Ishikawa (cell line): ENCODE measurements at regions not wholly inside any gene's neighbourhood (a gene's known extent, or its start where the extent isn't known, plus 50 kb on each side); places are given as distances from the start of the nearest gene placed in this dataset.

ENCODE experiments used
- CEBPB ChIP-seq: IDR thresholded peaks from 2 replicates; pipeline ENCODE4 v1.6.1; 2012
- CREB1 ChIP-seq: IDR thresholded peaks from 2 replicates; pipeline ENCODE4 v1.6.1; 2012; ENCODE audit warnings: low read depth
- EGR1 ChIP-seq: IDR thresholded peaks from 2 replicates; pipeline ENCODE4 v1.6.1; 2012
- EP300 ChIP-seq: IDR thresholded peaks from 2 replicates; pipeline ENCODE4 v1.6.1; 2012; ENCODE audit warnings: borderline replicate concordance
- FOXM1 ChIP-seq: IDR thresholded peaks from 2 replicates; pipeline ENCODE4 v1.6.1; 2012; ENCODE audit warnings: low read depth, borderline replicate concordance
- MAX ChIP-seq: IDR thresholded peaks from 2 replicates; pipeline ENCODE4 v1.6.1; 2012
- NFIC ChIP-seq: IDR thresholded peaks from 2 replicates; pipeline ENCODE4 v1.6.1; 2012
- RAD21 ChIP-seq: IDR thresholded peaks from 2 replicates; pipeline ENCODE4 v1.6.1; 2012; ENCODE audit warnings: low read depth
- REST ChIP-seq: IDR thresholded peaks from 2 replicates; pipeline ENCODE4 v1.6.1; 2012; ENCODE audit warnings: low read depth, mild to moderate bottlenecking
- TAF1 ChIP-seq: IDR thresholded peaks from 2 replicates; pipeline ENCODE4 v1.6.1; 2012; ENCODE audit warnings: low read depth, mild to moderate bottlenecking
- TCF12 ChIP-seq: IDR thresholded peaks from 2 replicates; pipeline ENCODE4 v1.6.1; 2012; ENCODE audit warnings: low read depth
- TEAD4 ChIP-seq: IDR thresholded peaks from 2 replicates; pipeline ENCODE4 v1.6.1; 2012
- USF1 ChIP-seq: IDR thresholded peaks from 2 replicates; pipeline ENCODE4 v1.6.1; 2012
- YY1 ChIP-seq: IDR thresholded peaks from 2 replicates; pipeline ENCODE4 v1.6.1; 2012; ENCODE audit warnings: low read depth
- ZBTB7A ChIP-seq: IDR thresholded peaks from 2 replicates; pipeline ENCODE4 v1.6.1; 2012; ENCODE audit warnings: low read depth

- TF ChIP-seq YY1 (no peak), CREB1 (no peak), EGR1 (no peak), FOXM1 (no peak), ZBTB7A (no peak), REST (no peak), NFIC (no peak), TAF1 (no peak), TEAD4 (no peak), RAD21 (no peak)
Observed at GRCh38 chr6:157727629-157728182, 95.3 kb upstream of the SNX9 start.

GRCh38 chr6:157728183-157728881, 94.7 kb upstream of the SNX9 start:
- TF ChIP-seq CEBPB (no peak), NFIC (no peak), USF1 (no peak), ZBTB7A (no peak), FOXM1 (no peak), TEAD4 (no peak), EP300 (no peak), EGR1 (no peak), RAD21 (no peak), TCF12 (no peak), MAX (no peak), CREB1 (no peak), YY1 (no peak), REST (no peak), TAF1 (no peak)

- no peak for TF ChIP-seq TAF1
- no peak for TF ChIP-seq MAX
- TF ChIP-seq FOXM1, result no peak
- TF ChIP-seq EGR1, result no peak
- no peak for TF ChIP-seq TEAD4
- no peak for TF ChIP-seq USF1
- no peak for TF ChIP-seq EP300
- no peak for TF ChIP-seq RAD21
- TF ChIP-seq TCF12, result no peak
- TF ChIP-seq REST, result no peak
- TF ChIP-seq CEBPB, result no peak
Observed at GRCh38 chr6:157731221-157731620, 91.8 kb upstream of the SNX9 start.

GRCh38 chr6:157732007-157732406, 91.0 kb upstream of the SNX9 start:
- TF ChIP-seq REST (no peak), FOXM1 (no peak), ZBTB7A (no peak), RAD21 (no peak), TEAD4 (no peak), EGR1 (no peak), YY1 (no peak), TAF1 (no peak), EP300 (no peak), TCF12 (no peak), CEBPB (no peak), MAX (no peak), NFIC (no peak), USF1 (no peak), CREB1 (no peak)
